Transverse colon (tissue), 4 donors: ENCODE measurements at regions not wholly inside any gene's neighbourhood (a gene's known extent, or its start where the extent isn't known, plus 50 kb on each side); places are given as distances from the start of the nearest gene placed in this dataset.
"Not testable (repeated sequence)": the region's sequence is repeated elsewhere in the genome, so short reads cannot be mapped to it uniquely, and the experiment has no call there.

Source experiments
- CTCF ChIP-seq, 5 experiments: fragments of 200-600 bp in 3 of 5; fragments of 450-650 bp in 2 of 5; sonication (generic) in 3 of 5; IDR thresholded peaks; 1 replicate in 2 of 5; 2 replicates in 3 of 5; pipeline ENCODE4 v1.5.1; 2016 to 2017; ENCODE audit warnings: antibody characterized with exemption in 5 of 5, inconsistent platforms in 3 of 5, mild to moderate bottlenecking in 2 of 5, moderate library complexity in 1 of 5
- EP300 ChIP-seq: sonication (generic); formaldehyde crosslinking; IDR thresholded peaks from one replicate; pipeline ENCODE4 v1.6.1; 2017; ENCODE audit warnings: antibody characterized with exemption, low read depth
- POLR2A ChIP-seq: fragments of 450-650 bp; IDR thresholded peaks from one replicate; pipeline ENCODE4 v1.6.1; 2016; ENCODE audit warnings: antibody characterized with exemption, mild to moderate bottlenecking, moderate library complexity
- POLR2AphosphoS5 ChIP-seq, 3 donors: sonication (generic); formaldehyde crosslinking; IDR thresholded peaks; one replicate each; pipeline ENCODE4 v1.6.1; 2016; ENCODE audit warnings: antibody characterized with exemption in 3 of 3

- TF ChIP-seq POLR2A, result peak; percentile 50
- not testable (repeated sequence) for TF ChIP-seq CTCF (IDR thresholded peaks at IDR 0.05); POLR2AphosphoS5 (IDR thresholded peaks at IDR 0.05); EP300
These were observed 81.4 kb downstream of the OR2B2 start for GRCh38 chr6:27830600-27831433.
